B cell (primary cell): ENCODE measurements at regions not wholly inside any gene's neighbourhood (a gene's known extent, or its start where the extent isn't known, plus 50 kb on each side); places are given as distances from the start of the nearest gene placed in this dataset.

Experiments
- ATAC-seq: fragments of 200-7000 bp; cut with Tn5 transposase; one replicate; pipeline ENCODE4 v1.10.0; 2021; ENCODE audit warnings: low read depth, mild to moderate bottlenecking, moderate number of reproducible peaks, moderate library complexity
- CTCF ChIA-PET: fragments of 350-600 bp; sonication (Branson Sonifier 250); formaldehyde crosslinking; loops from one replicate; lab custom pipeline; 2021; ENCODE audit warnings: antibody characterized with exemption, inconsistent platforms; lab: Charles Lee
- POLR2A ChIA-PET: fragments of 350-600 bp; sonication (Branson Sonifier 250); formaldehyde crosslinking; loops from one replicate; lab custom pipeline; 2021; ENCODE audit warnings: antibody characterized with exemption; lab: Charles Lee
- DNase-seq: peaks from one replicate; pipeline ENCODE4 v3.0.0; 2013
- H2AFZ ChIP-seq: 2 replicates; pipeline ENCODE4 v1.6.1; 2012; ENCODE audit warnings: mild to moderate bottlenecking, low read depth, low read length; ENCODE audit not compliant: insufficient read depth, poor library complexity, severe bottlenecking
- H3K27ac ChIP-seq, 2 donors: 1 replicate in 1 of 2; 2 replicates in 1 of 2; pipeline ENCODE4 v1.5.1; 2012 to 2013; ENCODE audit warnings: low read length in 2 of 2, mild to moderate bottlenecking in 2 of 2, moderate library complexity in 1 of 2
- H3K27me3 ChIP-seq, 4 experiments: fragments of 200-600 bp in 1 of 4; sonication (generic) in 1 of 4; replicated peaks in 1 of 4; 1 replicate in 2 of 4; 2 replicates in 2 of 4; pipeline versions ENCODE4 v1.6.1 to v1.7.0; 2013 to 2016; ENCODE audit warnings: low read length in 3 of 4, mild to moderate bottlenecking in 2 of 4, mixed read lengths in 1 of 4, moderate library complexity in 1 of 4; ENCODE audit not compliant: insufficient read depth in 4 of 4, control insufficient read depth in 3 of 4; ENCODE audit errors: control extremely low read depth in 1 of 4
- H3K36me3 ChIP-seq, 2 experiments: replicated peaks in 1 of 2; 1 replicate in 1 of 2; 2 replicates in 1 of 2; pipeline versions ENCODE4 v1.6.1 to v1.7.1; 2013; ENCODE audit warnings: low read length in 1 of 2; ENCODE audit not compliant: insufficient read depth in 2 of 2, control insufficient read depth in 1 of 2; ENCODE audit errors: control extremely low read depth in 1 of 2, extremely low read depth in 1 of 2
- H3K4me1 ChIP-seq, 2 donors: fragments of 200-600 bp in 1 of 2; sonication (generic) in 1 of 2; 1 replicate in 1 of 2; 2 replicates in 1 of 2; pipeline versions ENCODE4 v1.5.1 to v1.6.1; 2013 to 2017; ENCODE audit warnings: low read length in 2 of 2; ENCODE audit not compliant: control insufficient read depth in 2 of 2, insufficient read depth in 2 of 2
- H3K4me2 ChIP-seq: replicated peaks from 2 replicates; pipeline ENCODE3; 2012; ENCODE audit warnings: mild to moderate bottlenecking, low read depth, low read length; ENCODE audit not compliant: poor library complexity, severe bottlenecking
- H3K4me3 ChIP-seq, 5 experiments: fragments of 200-600 bp in 1 of 5; sonication (generic) in 1 of 5; 1 replicate in 3 of 5; 2 replicates in 2 of 5; pipeline versions ENCODE4 v1.5.1 to v1.7.0; 2011 to 2016; ENCODE audit warnings: low read length in 4 of 5, mild to moderate bottlenecking in 4 of 5, low read depth in 2 of 5, control low read depth in 1 of 5, moderate library complexity in 1 of 5; ENCODE audit not compliant: insufficient read depth in 1 of 5; ENCODE audit errors: control extremely low read depth in 1 of 5, extremely low read depth in 1 of 5
- H3K79me2 ChIP-seq: fragments of 200-600 bp; sonication (generic); one replicate; pipeline ENCODE4 v1.6.0; 2016; ENCODE audit warnings: low read length; ENCODE audit not compliant: control insufficient read depth, insufficient read depth
- H3K9ac ChIP-seq: fragments of 200-600 bp; sonication (generic); 2 replicates; pipeline ENCODE4 v1.6.1; 2017; ENCODE audit warnings: mild to moderate bottlenecking, low read length, moderate library complexity
- H3K9me3 ChIP-seq, 3 donors: one replicate each; pipeline versions ENCODE4 v1.6.1 to v1.7.1; 2013; ENCODE audit warnings: low read length in 2 of 3; ENCODE audit not compliant: control insufficient read depth in 2 of 3, insufficient read depth in 1 of 3; ENCODE audit errors: control extremely low read depth in 1 of 3
- H4K20me1 ChIP-seq: 2 replicates; pipeline ENCODE4 v1.6.0; 2012; ENCODE audit warnings: mild to moderate bottlenecking, low read length; ENCODE audit not compliant: insufficient read depth, control insufficient read depth, poor library complexity, severe bottlenecking
- H3K27ac Mint-ChIP-seq: one replicate; pipeline ENCODE4 v1.8.0; 2021; ENCODE audit warnings: mixed read lengths
- H3K27me3 Mint-ChIP-seq: one replicate; pipeline ENCODE4 v1.8.0; 2021; ENCODE audit warnings: mixed read lengths
- H3K4me1 Mint-ChIP-seq: one replicate; pipeline ENCODE4 v1.8.0; 2021; ENCODE audit warnings: mixed read lengths
- H3K4me3 Mint-ChIP-seq: one replicate; pipeline ENCODE4 v1.8.0; 2021; ENCODE audit warnings: mixed read lengths
- H3K9me3 Mint-ChIP-seq: one replicate; pipeline ENCODE4 v1.8.0; 2022; ENCODE audit warnings: mixed read lengths; ENCODE audit not compliant: insufficient read depth
- EZH2 ChIP-seq: IDR thresholded peaks from 2 replicates; pipeline ENCODE4 v1.6.1; 2012; ENCODE audit warnings: borderline replicate concordance, low read depth, mild to moderate bottlenecking, moderate library complexity, low read length; ENCODE audit not compliant: insufficient read depth, poor library complexity, severe bottlenecking
- WGBS: methylation state at CpG from one replicate; pipeline ENCODE4 v1.1.5; 2013; ENCODE audit warnings: missing lambda C conversion rate; ENCODE audit not compliant: insufficient coverage; 5-methylcytosine and 5-hydroxymethylcytosine counted together
- intact Hi-C: fragments of 100-400 bp; cut with micrococcal nuclease; formaldehyde crosslinking; loops from one replicate; pipeline ENCODE4 v1.10.0; 2022
- TF ChIP-seq, protein P1 (sequence below): fragments of 200-600 bp; IDR thresholded peaks from one replicate; pipeline ENCODE4 v1.8.0; 2022; ENCODE audit warnings: antibody characterized with exemption, mild to moderate bottlenecking

- no peak for TF ChIP-seq EZH2
- TF ChIP-seq, protein P1, sequence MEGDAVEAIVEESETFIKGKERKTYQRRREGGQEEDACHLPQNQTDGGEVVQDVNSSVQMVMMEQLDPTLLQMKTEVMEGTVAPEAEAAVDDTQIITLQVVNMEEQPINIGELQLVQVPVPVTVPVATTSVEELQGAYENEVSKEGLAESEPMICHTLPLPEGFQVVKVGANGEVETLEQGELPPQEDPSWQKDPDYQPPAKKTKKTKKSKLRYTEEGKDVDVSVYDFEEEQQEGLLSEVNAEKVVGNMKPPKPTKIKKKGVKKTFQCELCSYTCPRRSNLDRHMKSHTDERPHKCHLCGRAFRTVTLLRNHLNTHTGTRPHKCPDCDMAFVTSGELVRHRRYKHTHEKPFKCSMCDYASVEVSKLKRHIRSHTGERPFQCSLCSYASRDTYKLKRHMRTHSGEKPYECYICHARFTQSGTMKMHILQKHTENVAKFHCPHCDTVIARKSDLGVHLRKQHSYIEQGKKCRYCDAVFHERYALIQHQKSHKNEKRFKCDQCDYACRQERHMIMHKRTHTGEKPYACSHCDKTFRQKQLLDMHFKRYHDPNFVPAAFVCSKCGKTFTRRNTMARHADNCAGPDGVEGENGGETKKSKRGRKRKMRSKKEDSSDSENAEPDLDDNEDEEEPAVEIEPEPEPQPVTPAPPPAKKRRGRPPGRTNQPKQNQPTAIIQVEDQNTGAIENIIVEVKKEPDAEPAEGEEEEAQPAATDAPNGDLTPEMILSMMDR: no peak
- no peak overlapping the region for H3K27ac Mint-ChIP-seq
- intact Hi-C loops: loop anchor here (5.0 kb wide), 1 partner anchor 167 kb away; no protein-coding TSS in a partner anchor
- POLR2A ChIA-PET: no interaction called here
- no peaks in the 10 kb centered on the region for H4K20me1 ChIP-seq
- H3K4me1 ChIP-seq: peaks cover 4 to 15% of the 10 kb centered on the region in 2 donors
- H3K4me2 ChIP-seq: no peak overlapping the region
- no peaks in the 10 kb centered on the region for H3K36me3 ChIP-seq
- CTCF ChIA-PET: no interaction called here
- H3K27ac ChIP-seq: no peak overlapping the region
- H3K4me1 Mint-ChIP-seq: peaks cover 4% of the 10 kb centered on the region
- no peak for DNase-seq
- peaks cover 0 to 12% (median 0%) of the 10 kb centered on the region in 3 donors for H3K9me3 ChIP-seq
- no peaks in the 10 kb centered on the region for H3K9me3 Mint-ChIP-seq
- no peak for ATAC-seq
- WGBS: 63% methylated on average over 3 of the region's 3 CpGs
- H3K9ac ChIP-seq: no peak overlapping the region
- no peak overlapping the region for H2AFZ ChIP-seq
- no peaks in the 10 kb centered on the region for H3K27me3 Mint-ChIP-seq
- no peaks in the 10 kb centered on the region for H3K27me3 ChIP-seq
- no peak overlapping the region for H3K4me3 Mint-ChIP-seq
- H3K79me2 ChIP-seq: no peaks in the 10 kb centered on the region
- no peak overlapping the region for H3K4me3 ChIP-seq
These were observed 747.4 kb downstream of the UQCRFS1 start for GRCh38 chr19:28465371-28466086.

GRCh38 chr19:28463493-28464053 lies 749.4 kb downstream of the UQCRFS1 start:
- H3K27ac Mint-ChIP-seq: no peak overlapping the region
- H4K20me1 ChIP-seq: no peaks in the 10 kb centered on the region
- H3K4me1 ChIP-seq: peaks cover under 1 to 1% of the 10 kb centered on the region in 2 donors
- DNase-seq (no peak), ATAC-seq (no peak)
- TF ChIP-seq, protein P1: no peak
- no peak for TF ChIP-seq EZH2
- no peak overlapping the region for H3K4me3 Mint-ChIP-seq
- H3K27me3 ChIP-seq: no peaks in the 10 kb centered on the region
- WGBS: 82% methylated on average over 5 of the region's 5 CpGs
- ChIA-PET POLR2A (no interaction called here), CTCF (no interaction called here)
- H2AFZ ChIP-seq: no peak overlapping the region
- no peaks in the 10 kb centered on the region for H3K9me3 Mint-ChIP-seq
- peaks cover 2% of the 10 kb centered on the region for H3K4me1 Mint-ChIP-seq
- peaks cover 0 to 7% (median 0%) of the 10 kb centered on the region in 3 donors for H3K9me3 ChIP-seq
- H3K4me2 ChIP-seq: no peak overlapping the region
- no peaks in the 10 kb centered on the region for H3K79me2 ChIP-seq
- no peak overlapping the region for H3K9ac ChIP-seq
- intact Hi-C loops: no loop called here
- H3K36me3 ChIP-seq: no peaks in the 10 kb centered on the region
- H3K27me3 Mint-ChIP-seq: no peaks in the 10 kb centered on the region
- H3K27ac ChIP-seq: no peak overlapping the region
- H3K4me3 ChIP-seq: no peak overlapping the region
